ENCODE measurements at regions not wholly inside any gene's neighbourhood (a gene's known extent, or its start where the extent isn't known, plus 50 kb on each side); places are given as distances from the start of the nearest gene placed in this dataset.
A peak's percentile ranks its signal among the peaks of the same experiment; 100 is the strongest.

GRCh38 chr16:51665436-51665998 is 514.4 kb upstream of the SALL1 start:
- DNase-seq (ENCODE audit: low read depth): no peak

- DNase-seq (ENCODE audit: low read depth): no peak
Measured at GRCh38 chr16:51658531-51658930, 507.5 kb upstream of the SALL1 start.

DNA sequence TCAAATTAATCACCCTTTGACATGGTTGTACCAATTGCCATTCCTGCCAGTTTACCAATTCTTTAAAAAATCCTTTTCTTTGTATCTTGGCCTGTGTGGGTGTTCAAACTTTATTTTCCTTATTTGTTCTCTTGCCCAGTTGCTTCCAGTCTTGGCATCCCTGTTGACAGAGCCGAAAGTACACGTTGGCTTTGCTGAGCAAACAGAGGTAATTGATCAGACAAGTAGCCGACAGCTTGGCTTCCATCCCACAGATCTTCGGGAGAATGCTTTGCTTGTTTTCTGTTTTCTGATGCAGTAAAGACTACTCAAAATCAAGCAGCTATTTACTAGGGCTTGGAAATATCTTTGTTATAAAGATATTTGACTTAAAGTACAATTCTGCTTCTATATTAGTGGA is 506.8 kb upstream of the SALL1 start:
- DNase-seq (ENCODE audit: low read depth): no peak

GRCh38 chr16:51655249-51655648 is 504.2 kb upstream of the SALL1 start:
- no peak for DNase-seq (ENCODE audit: low read depth)

GRCh38 chr16:51651061-51651466 is 500.0 kb upstream of the SALL1 start:
- DNase-seq (ENCODE audit: low read depth): no peak

GRCh38 chr16:51649631-51650030 is 498.6 kb upstream of the SALL1 start:
- DNase-seq (ENCODE audit: low read depth): no peak

- peak; percentile 3 for DNase-seq (ENCODE audit: low read depth)
Measured at GRCh38 chr16:51648526-51648925, 497.5 kb upstream of the SALL1 start.

DNA sequence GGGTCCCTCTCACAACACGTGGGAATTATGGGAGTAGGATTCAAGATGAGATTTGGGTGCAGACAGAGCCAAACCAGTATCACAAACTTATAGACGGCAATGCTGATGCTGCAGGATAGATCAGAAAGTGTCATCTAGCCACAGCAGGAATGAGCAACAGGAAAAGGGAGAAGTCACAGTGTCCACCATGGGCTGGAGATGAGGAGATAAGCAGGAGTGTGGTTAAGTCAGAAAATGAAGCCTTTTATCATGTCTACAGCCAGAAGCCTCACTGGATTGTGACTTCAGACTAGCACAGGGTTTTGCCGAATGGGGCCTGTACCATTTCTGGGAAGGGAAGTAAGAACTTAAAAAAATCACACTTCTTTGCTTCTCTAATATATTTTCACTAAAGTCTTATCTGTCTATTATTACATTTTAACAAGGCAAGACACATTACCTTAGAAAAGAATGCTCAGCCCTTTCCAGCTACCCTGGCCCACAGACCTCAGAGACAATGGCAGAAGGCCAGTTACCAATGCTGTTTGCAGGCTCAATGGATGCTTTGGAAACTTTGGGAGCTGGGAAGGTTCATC is 490.2 kb upstream of the SALL1 start:
- peak; percentile 34 for DNase-seq (ENCODE audit: low read depth)

DNA sequence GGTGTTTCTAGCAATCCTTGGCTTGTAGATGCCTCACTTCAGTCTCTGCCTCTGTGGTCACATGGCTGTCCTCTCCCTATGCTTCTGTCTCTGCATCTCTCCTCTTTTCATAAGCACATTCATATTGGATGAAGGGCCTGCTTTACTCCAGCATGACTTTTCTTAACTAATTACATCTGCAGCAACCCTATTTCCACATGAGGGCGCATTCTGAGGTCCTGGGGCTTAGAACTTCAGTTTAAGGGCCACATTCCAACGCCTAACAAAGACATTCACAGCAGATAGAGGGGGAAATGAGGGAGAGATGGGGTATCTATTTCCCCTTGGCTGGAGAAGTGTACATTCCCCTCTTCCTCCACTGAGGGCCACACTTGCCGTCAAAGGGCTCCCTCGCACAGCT is 489.1 kb upstream of the SALL1 start:
- no peak for DNase-seq (ENCODE audit: low read depth)

DNA sequence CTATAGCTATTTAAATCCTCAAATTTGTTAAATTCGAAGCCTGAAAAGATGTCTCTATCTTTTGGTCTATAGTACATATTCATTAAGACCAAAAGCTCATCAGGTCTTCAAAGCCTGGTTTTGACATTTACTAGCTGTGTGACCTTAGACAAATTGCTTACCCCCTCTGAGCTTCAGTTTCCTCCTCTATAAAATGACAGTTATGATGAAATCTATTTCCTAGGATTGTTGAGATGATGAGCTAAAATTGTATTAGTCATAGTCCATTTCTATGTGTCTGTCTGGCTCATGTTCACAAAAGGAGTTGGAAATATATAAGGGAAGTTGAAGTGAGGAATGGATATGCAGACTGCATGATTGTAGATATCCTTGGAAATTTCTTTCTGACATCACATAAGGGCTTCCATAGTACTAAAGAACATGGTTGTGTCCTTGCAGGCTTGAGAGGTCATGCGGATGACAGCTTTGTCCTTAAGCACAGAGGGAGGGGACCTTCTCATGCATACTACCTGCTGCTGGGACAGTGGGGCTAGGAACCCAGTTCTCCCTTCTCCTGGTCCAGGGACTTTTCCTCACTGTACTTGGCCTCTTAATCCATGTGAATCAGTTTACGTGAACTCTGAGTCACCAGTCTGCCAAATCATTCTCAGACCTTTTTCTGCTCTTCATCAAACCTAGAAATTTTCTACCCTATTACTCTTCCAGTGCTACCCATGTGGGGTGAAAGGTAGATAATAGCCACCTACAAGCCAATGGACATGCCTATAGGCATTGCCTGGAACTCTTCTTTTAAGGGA is 487.5 kb upstream of the SALL1 start:
- peak; percentile 58 for DNase-seq (ENCODE audit: low read depth)

DNA sequence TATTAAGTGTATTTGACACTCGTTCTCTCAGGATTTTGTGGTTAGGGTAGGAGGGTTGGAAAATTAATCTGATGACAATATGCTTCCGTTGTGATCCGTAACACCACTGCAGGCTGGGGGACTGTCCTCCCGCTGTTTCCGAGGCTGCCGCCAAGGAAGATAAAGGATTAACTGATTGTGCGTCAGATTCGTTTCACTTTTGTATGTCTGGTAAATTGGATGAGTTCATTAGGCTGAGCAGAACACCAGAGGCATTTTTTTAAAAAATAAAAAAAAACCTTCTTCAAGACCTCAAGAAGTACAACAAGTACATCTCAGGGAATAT is 486.7 kb upstream of the SALL1 start:
- DNase-seq (ENCODE audit: low read depth): peak; percentile 33

DNA sequence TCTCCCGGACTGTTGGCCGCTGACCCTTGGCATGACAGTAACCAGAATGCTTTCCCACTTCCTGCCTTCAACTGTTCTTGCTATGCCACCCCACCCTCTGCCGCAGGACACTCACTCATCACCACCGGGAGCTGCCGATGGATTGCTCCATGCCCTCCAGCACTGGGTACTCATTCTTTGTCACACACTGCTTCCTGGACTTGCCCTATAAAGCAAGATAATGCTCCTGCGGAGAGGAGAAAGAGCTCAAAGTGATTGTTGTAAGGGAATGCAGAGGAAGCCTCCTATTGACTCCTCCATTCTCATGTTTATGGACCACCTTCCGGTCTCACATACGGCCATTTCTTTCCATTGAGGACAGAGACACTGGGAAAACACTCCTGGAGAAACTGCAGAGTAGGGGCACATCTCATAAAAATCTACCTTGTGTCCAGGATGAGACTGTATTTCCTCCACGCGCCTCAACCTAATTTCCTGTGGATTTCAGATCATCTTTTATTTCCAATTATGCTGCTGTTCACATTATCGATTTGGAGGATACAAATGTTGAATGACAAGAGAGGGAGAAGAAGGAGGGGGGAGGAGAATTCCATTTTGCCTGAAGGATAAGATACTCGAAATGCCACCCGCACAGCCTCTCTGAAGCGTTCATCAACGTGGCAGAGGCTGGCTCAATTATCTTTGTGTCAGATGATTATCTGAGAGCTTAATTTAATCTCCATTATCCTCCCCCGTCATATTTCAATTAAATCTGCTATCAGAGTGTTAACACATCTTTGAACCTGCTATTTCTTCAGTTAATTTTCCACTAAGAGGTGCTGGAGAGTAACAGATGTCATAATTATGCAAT is 486.1 kb upstream of the SALL1 start:
- DNase-seq (ENCODE audit: low read depth): peak; percentile 88

- DNase-seq (ENCODE audit: low read depth): no peak
Measured at GRCh38 chr16:51635181-51635580, 484.1 kb upstream of the SALL1 start.

GRCh38 chr16:51630076-51630475 is 479.0 kb upstream of the SALL1 start:
- no peak for DNase-seq (ENCODE audit: low read depth)

- DNase-seq (ENCODE audit: low read depth): no peak
Measured at GRCh38 chr16:51629576-51629975, 478.5 kb upstream of the SALL1 start.

DNA sequence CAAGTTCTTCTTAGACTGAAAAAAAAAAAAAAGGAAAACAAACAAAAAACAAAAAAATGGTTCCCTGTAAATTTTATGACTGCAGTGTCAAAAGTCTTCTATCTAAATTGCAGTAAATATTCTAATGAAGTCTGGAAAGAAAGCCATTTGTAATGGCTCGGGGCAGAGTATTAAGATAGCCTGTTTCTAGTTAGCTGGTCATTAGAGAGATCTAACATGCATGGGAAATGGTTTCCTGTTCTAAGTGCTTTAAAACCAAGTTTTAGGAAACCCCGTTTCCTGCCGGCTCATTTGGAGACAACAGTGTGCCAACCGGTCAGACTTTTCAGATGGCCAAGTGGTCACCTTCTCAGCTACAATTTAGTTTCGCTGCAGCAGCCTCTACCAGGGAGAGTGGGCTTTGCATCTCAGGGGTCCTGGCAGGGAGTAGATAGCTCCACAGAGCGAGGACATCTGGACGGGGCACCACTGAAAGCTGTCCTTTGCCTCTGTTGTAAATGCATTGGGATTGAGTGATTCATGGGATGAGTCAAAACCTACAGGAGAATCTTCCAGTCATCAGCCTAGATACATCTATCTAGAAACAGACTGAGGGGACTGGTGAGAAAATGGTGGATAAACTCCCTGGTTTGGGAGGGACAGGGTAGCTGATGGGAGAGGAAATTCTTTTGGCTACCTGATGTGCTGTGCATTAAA is 473.2 kb upstream of the SALL1 start:
- peak; percentile 77 for DNase-seq (ENCODE audit: low read depth)

DNA sequence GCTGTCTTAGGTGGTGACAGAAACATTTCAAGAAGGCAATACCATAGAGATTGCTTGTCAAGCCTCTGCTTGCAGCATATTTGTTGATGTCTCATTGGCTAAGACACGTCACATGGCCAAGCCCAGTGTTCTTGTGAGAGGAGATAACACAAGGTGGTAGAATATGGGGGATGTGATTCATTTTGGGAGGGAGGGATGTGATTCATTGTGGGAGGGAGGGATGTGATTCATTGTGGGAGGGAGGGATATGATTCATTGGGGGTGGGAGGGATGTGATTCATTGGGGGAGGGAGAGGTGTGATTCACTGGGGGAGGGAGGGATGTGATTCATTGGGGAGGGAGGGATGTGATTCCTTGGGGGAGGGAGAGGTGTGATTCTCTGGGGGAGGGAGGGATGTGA is 470.5 kb upstream of the SALL1 start:
- DNase-seq (ENCODE audit: low read depth): peak; percentile 19

- DNase-seq (ENCODE audit: low read depth): no peak
Measured at GRCh38 chr16:51615141-51615540, 464.1 kb upstream of the SALL1 start.

DNA sequence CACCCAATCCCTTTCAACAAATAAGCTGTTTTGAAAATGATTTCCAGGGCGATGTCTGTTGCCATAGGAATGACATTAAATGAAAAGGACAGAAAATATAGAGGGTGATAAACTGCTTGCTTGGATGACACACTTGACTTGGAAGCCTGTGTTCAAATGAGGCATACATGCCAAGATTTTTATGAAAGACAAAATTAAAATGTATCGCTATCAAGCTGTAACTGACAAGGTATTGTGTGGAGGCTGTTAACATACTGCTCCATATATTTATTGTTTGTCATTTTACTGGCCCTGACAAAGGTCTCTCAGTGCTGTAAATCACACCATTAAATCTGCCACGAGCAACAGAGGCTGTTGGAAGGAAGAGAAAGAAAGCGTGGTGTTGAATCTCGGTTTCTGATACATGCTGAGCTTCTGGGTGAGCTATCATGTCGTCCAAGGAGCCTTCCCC is 456.2 kb upstream of the SALL1 start:
- no peak for DNase-seq (ENCODE audit: low read depth)

DNA sequence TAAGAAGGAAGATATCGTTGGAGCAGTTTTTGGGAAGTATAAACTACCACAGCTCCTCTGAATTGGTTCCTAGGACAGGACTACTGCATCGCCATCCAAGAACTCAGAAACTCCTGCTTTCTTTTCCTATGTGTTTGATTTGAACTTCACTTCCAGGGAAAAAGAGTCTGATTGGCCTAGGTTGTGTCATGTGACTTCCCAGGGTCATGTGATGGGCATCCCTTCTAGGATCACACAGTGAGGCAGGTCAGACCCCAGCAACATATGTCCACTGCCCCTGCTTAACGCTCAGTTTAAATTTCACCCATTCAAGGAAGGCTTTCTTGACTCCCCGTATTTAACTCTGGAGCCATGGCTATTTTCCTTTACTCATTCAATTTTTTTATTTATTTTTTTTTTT is 445.2 kb upstream of the SALL1 start:
- DNase-seq (ENCODE audit: low read depth): no peak

GRCh38 chr16:51592535-51593300 is 441.6 kb upstream of the SALL1 start:
- DNase-seq (ENCODE audit: low read depth): no peak

All from ELR (cell line).